ENCODE measurements at regions not wholly inside any gene's neighbourhood (a gene's known extent, or its start where the extent isn't known, plus 50 kb on each side); places are given as distances from the start of the nearest gene placed in this dataset.

- no peak for ATAC-seq
- no peak for TF ChIP-seq TOX (CRISPR knock-in tag; IDR thresholded peaks at IDR 0.05; ENCODE audit: borderline replicate concordance)
- TF ChIP-seq POU6F1 (CRISPR knock-in tag; IDR thresholded peaks at IDR 0.05; ENCODE audit: borderline replicate concordance, low read depth), result no peak
- TF ChIP-seq PPARA (CRISPR knock-in tag; IDR thresholded peaks at IDR 0.05; ENCODE audit: borderline replicate concordance), result no peak
- no peak for TF ChIP-seq SNAI2 (CRISPR knock-in tag; IDR thresholded peaks at IDR 0.05)
- TF ChIP-seq ISL1 (CRISPR knock-in tag; IDR thresholded peaks at IDR 0.05), result no peak
- TF ChIP-seq GLIS3 (CRISPR knock-in tag; IDR thresholded peaks at IDR 0.05), result no peak
- no peak for TF ChIP-seq ZC3H10 (CRISPR knock-in tag; IDR thresholded peaks at IDR 0.05)
- no peak for TF ChIP-seq BACH2 (CRISPR knock-in tag; IDR thresholded peaks at IDR 0.05; ENCODE audit: borderline replicate concordance)
- TF ChIP-seq CSRNP3 (CRISPR knock-in tag; IDR thresholded peaks at IDR 0.05), result no peak
- TF ChIP-seq RARB (CRISPR knock-in tag; IDR thresholded peaks at IDR 0.05), result no peak
- TF ChIP-seq CREB5 (CRISPR knock-in tag; IDR thresholded peaks at IDR 0.05; ENCODE audit: low read depth), result no peak
- TF ChIP-seq ARNTL (CRISPR knock-in tag; IDR thresholded peaks at IDR 0.05; ENCODE audit: borderline replicate concordance, low read depth), result no peak
- TF ChIP-seq OSR1 (CRISPR knock-in tag; IDR thresholded peaks at IDR 0.05), result no peak
Observed at GRCh38 chr1:192945390-192946130, 113.6 kb downstream of the UCHL5 start.

DNA sequence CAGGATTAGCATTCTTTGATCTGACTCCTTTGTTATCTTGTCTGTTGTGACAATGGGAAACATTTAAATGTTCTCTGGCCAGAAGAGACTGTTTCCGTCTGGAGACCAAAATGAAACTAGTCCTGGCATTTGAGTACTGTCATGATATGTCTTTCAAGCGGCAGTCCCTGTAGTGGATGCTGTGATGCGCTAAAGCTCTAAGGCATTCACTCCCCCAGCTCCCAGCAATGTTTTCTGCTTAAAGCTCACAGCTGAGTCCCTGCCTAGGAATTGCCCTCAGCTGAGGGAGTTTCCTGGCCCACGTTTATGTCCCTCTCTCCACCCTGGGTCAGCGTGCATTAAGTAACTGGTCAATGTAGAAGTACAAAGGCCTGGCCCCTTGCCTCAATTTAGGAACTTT lies 109.4 kb downstream of the UCHL5 start:
- ATAC-seq, result no peak

More for the DNA sequence above, 109.4 kb downstream of the UCHL5 start:
- TF ChIP-seq ZNF8 (CRISPR knock-in tag; IDR thresholded peaks at IDR 0.05) (no peak), CSDC2 (CRISPR knock-in tag; IDR thresholded peaks at IDR 0.05) (no peak), ARNTL (CRISPR knock-in tag; IDR thresholded peaks at IDR 0.05; ENCODE audit: borderline replicate concordance, low read depth) (no peak), TCF4 (CRISPR knock-in tag; IDR thresholded peaks at IDR 0.05; ENCODE audit: borderline replicate concordance) (no peak), SNAI2 (CRISPR knock-in tag; IDR thresholded peaks at IDR 0.05) (no peak), TSHZ2 (CRISPR knock-in tag; IDR thresholded peaks at IDR 0.05) (no peak), GLIS3 (CRISPR knock-in tag; IDR thresholded peaks at IDR 0.05) (no peak), POU6F1 (CRISPR knock-in tag; IDR thresholded peaks at IDR 0.05; ENCODE audit: borderline replicate concordance, low read depth) (no peak), ISL1 (CRISPR knock-in tag; IDR thresholded peaks at IDR 0.05) (no peak), TOX (CRISPR knock-in tag; IDR thresholded peaks at IDR 0.05; ENCODE audit: borderline replicate concordance) (no peak), CSRNP3 (CRISPR knock-in tag; IDR thresholded peaks at IDR 0.05) (no peak), OSR1 (CRISPR knock-in tag; IDR thresholded peaks at IDR 0.05) (no peak), ZFP30 (CRISPR knock-in tag; IDR thresholded peaks at IDR 0.05) (no peak), ZC3H10 (CRISPR knock-in tag; IDR thresholded peaks at IDR 0.05) (no peak), CREB5 (CRISPR knock-in tag; IDR thresholded peaks at IDR 0.05; ENCODE audit: low read depth) (no peak), ESRRG (CRISPR knock-in tag; IDR thresholded peaks at IDR 0.05) (no peak)
- TF ChIP-seq, protein P1, sequence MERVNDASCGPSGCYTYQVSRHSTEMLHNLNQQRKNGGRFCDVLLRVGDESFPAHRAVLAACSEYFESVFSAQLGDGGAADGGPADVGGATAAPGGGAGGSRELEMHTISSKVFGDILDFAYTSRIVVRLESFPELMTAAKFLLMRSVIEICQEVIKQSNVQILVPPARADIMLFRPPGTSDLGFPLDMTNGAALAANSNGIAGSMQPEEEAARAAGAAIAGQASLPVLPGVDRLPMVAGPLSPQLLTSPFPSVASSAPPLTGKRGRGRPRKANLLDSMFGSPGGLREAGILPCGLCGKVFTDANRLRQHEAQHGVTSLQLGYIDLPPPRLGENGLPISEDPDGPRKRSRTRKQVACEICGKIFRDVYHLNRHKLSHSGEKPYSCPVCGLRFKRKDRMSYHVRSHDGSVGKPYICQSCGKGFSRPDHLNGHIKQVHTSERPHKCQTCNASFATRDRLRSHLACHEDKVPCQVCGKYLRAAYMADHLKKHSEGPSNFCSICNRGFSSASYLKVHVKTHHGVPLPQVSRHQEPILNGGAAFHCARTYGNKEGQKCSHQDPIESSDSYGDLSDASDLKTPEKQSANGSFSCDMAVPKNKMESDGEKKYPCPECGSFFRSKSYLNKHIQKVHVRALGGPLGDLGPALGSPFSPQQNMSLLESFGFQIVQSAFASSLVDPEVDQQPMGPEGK (CRISPR knock-in tag; IDR thresholded peaks at IDR 0.05; ENCODE audit: borderline replicate concordance), result no peak
